ENCODE measurements at regions not wholly inside any gene's neighbourhood (a gene's known extent, or its start where the extent isn't known, plus 50 kb on each side); places are given as distances from the start of the nearest gene placed in this dataset.

GRCh38 chr11:71115770-71116692 is 136.3 kb downstream of the SHANK2 start:
- H3K27me3 ChIP-seq (ENCODE audit: insufficient read depth), result no peaks in the 10 kb centered on the region
- peaks cover 36% of the 10 kb centered on the region for H3K36me3 Mint-ChIP-seq (ENCODE audit: low read depth)
- H3K9me3 Mint-ChIP-seq, result no peaks in the 10 kb centered on the region
- no peak overlapping the region for H2AFZ ChIP-seq
- H3K27ac ChIP-seq (ENCODE audit: low read depth), result no peak overlapping the region
- no peaks in the 10 kb centered on the region for H3K9me2 ChIP-seq (ENCODE audit: insufficient read depth)
- H3K79me2 ChIP-seq (replicated peaks; ENCODE audit: insufficient read depth), result peaks cover 8% of the 10 kb centered on the region; the same call in 1 of the 2 replicates
- peaks cover 40% of the 10 kb centered on the region for H3K4me1 Mint-ChIP-seq
- peaks cover 10% of the 10 kb centered on the region for H3K27me3 Mint-ChIP-seq (ENCODE audit: insufficient read depth, low read depth, poor library complexity)
- DNase-seq (ENCODE audit: low spot score), result no peak
- no peak overlapping the region for H3K4me2 ChIP-seq
- no peaks in the 10 kb centered on the region for H3F3A ChIP-seq (replicated peaks; ENCODE audit: low read depth)
- no peak overlapping the region for H3K4me3 Mint-ChIP-seq
- 0 out of 2 replicates have a peak, but pooled peaks cover 7% of the 10 kb centered on the region for H3K36me3 ChIP-seq (ENCODE audit: insufficient read depth)
- H3K27ac Mint-ChIP-seq, result no peak overlapping the region; the same call in 1 of the 2 replicates
- H3K4me1 ChIP-seq (ENCODE audit: insufficient read depth), result peaks cover 8% of the 10 kb centered on the region
- no peak for TF ChIP-seq ZNF331 (CRISPR knock-in tag; IDR thresholded peaks at IDR 0.05; ENCODE audit: low read depth)
- TF ChIP-seq JUNB (IDR thresholded peaks at IDR 0.05; ENCODE audit: unreplicated experiment), result no peak
- no peak for TF ChIP-seq ZNF462 (CRISPR knock-in tag; IDR thresholded peaks at IDR 0.05)
- TF ChIP-seq EZH2phosphoT487 (IDR thresholded peaks at IDR 0.05; ENCODE audit: unreplicated experiment), result no peak
- TF ChIP-seq POLR2AphosphoS5 (IDR thresholded peaks at IDR 0.05; ENCODE audit: low read depth), result no peak
- TF ChIP-seq NANOG (IDR thresholded peaks at IDR 0.05; ENCODE audit: borderline replicate concordance), result no peak
- TF ChIP-seq CREB1 (CRISPR knock-in tag; IDR thresholded peaks at IDR 0.05; ENCODE audit: low read depth), result no peak
- TF ChIP-seq CTCF (conservative IDR thresholded peaks at IDR 0.05; ENCODE audit: low read depth in 2 of 2), result no peak
- no peak for TF ChIP-seq ZNF114 (CRISPR knock-in tag; IDR thresholded peaks at IDR 0.05)
- TF ChIP-seq EZH2 (IDR thresholded peaks at IDR 0.05; ENCODE audit: low read depth, unreplicated experiment), result no peak
- no peak for ATAC-seq
- no peak overlapping the region for H3K4me3 ChIP-seq
- no peaks in the 10 kb centered on the region; the same call in none of the 2 replicates for H4K20me1 ChIP-seq (replicated peaks; ENCODE audit: insufficient read depth)
